Adrenal gland (tissue), 9 donors: ENCODE measurements at regions not wholly inside any gene's neighbourhood (a gene's known extent, or its start where the extent isn't known, plus 50 kb on each side); places are given as distances from the start of the nearest gene placed in this dataset.
"Not testable (repeated sequence)": the region's sequence is repeated elsewhere in the genome, so short reads cannot be mapped to it uniquely, and the experiment has no call there.

Source experiments
- DNase-seq, 7 donors: peaks; one replicate each; pipeline ENCODE4 v3.0.0-alpha.2; 2019 to 2020
- H3K27ac ChIP-seq, 5 donors: fragments of 200-600 bp; sonication (generic) in 4 of 5; 1 replicate in 3 of 5; 2 replicates in 2 of 5; pipeline versions ENCODE4 v1.5.1 to v1.8.0; 2016 to 2020; ENCODE audit warnings: mild to moderate bottlenecking in 1 of 5
- H3K27me3 ChIP-seq: fragments of 200-600 bp; 2 replicates; pipeline ENCODE4 v1.8.0; 2021
- H3K36me3 ChIP-seq, 2 donors: fragments of 200-600 bp; replicated peaks in 1 of 2; 1 replicate in 1 of 2; 2 replicates in 1 of 2; pipeline versions ENCODE4 v1.5.1 to v1.8.0; 2018 to 2022
- H3K4me1 ChIP-seq, 2 donors: fragments of 200-600 bp; replicated peaks in 1 of 2; 1 replicate in 1 of 2; 2 replicates in 1 of 2; pipeline versions ENCODE4 v1.5.1 to v1.8.0; 2018 to 2021
- H3K4me3 ChIP-seq, 4 donors: fragments of 200-600 bp; sonication (generic) in 3 of 4; one replicate each; pipeline ENCODE4 v1.5.1; 2016 to 2018
- H3K9me3 ChIP-seq, 3 donors: fragments of 200-600 bp; sonication (generic) in 1 of 3; replicated peaks in 1 of 3; 1 replicate in 2 of 3; 2 replicates in 1 of 3; pipeline versions ENCODE4 v1.5.1 to v1.8.0; 2016 to 2021
- CTCF ChIP-seq, 6 experiments: fragments of 450-650 bp in 4 of 6; fragments of 200-600 bp in 2 of 6; sonication (generic) in 1 of 6; IDR thresholded peaks; 1 replicate in 5 of 6; 2 replicates in 1 of 6; pipeline versions ENCODE4 v1.5.1 to v1.8.0; 2016 to 2021; ENCODE audit warnings: antibody characterized with exemption in 6 of 6, mild to moderate bottlenecking in 2 of 6, moderate library complexity in 1 of 6
- POLR2A ChIP-seq, 2 donors: fragments of 450-650 bp; IDR thresholded peaks; one replicate each; pipeline ENCODE4 v1.6.1; 2017; ENCODE audit warnings: antibody characterized with exemption in 2 of 2, mild to moderate bottlenecking in 2 of 2, moderate library complexity in 1 of 2
- WGBS, 4 donors: extraction: QIAGEN DNeasy Blood & Tissue Kit in 2 of 4; methylation state at CpG; one replicate each; pipeline versions ENCODE4 v1.1.5 to v1.1.7; 2013 to 2017; 5-methylcytosine and 5-hydroxymethylcytosine counted together
- intact Hi-C, 2 donors: fragments of 100-400 bp; cut with DNase I; formaldehyde crosslinking; loops; one replicate each; pipeline versions ENCODE4 v1.14.1 to v1.15.0; 2022 to 2023
- donor health status: healthy with polysubstance abuse.
- donor health status: Bipolar disorder and iron deficiency.
- donor health status: DM: yes; HTN: yes; CAD: no.
- donor health status: DM: no; HTN: no; CAD: no.
- donor health status: DM: no; HTN: no; CAD: no.

- Histone ChIP-seq H3K9me3 (no peaks in the 10 kb centered on the region), H3K36me3 (no peaks in the 10 kb centered on the region), H3K4me3 (no peak overlapping the region), H3K27me3 (no peaks in the 10 kb centered on the region), H3K27ac (no peak overlapping the region), H3K4me1 (no peaks in the 10 kb centered on the region)
- intact Hi-C loops = no loop called here
- WGBS, 4 donors = 55 to 69% (median 66%) methylated on average over 3 of the region's 3 CpGs
- no peak for DNase-seq
- TF ChIP-seq CTCF (IDR thresholded peaks at IDR 0.05) = no peak
- TF ChIP-seq POLR2A (IDR thresholded peaks at IDR 0.05) = no peak
These were observed 154.5 kb upstream of the OLFM3 start for GRCh38 chr1:102151242-102151641.

- Histone ChIP-seq H3K27ac (no peak overlapping the region), H3K9me3 (no peaks in the 10 kb centered on the region), H3K4me3 (no peak overlapping the region), H3K4me1 (no peaks in the 10 kb centered on the region), H3K36me3 (no peaks in the 10 kb centered on the region), H3K27me3 (no peaks in the 10 kb centered on the region)
- DNase-seq = no peak
- 78 to 100% (median 81%) methylated on average over 1 to 4 of the region's 4 CpGs for WGBS, 4 donors
- TF ChIP-seq CTCF (IDR thresholded peaks at IDR 0.05) = no peak
- TF ChIP-seq POLR2A (IDR thresholded peaks at IDR 0.05) = no peak
- intact Hi-C loops = no loop called here
These were observed 124.2 kb upstream of the OLFM3 start for GRCh38 chr1:102120910-102121309.

GRCh38 chr1:102118150-102118549 lies 121.4 kb upstream of the OLFM3 start:
- intact Hi-C loops = no loop called here
- no peaks in the 10 kb centered on the region for H3K27me3 ChIP-seq
- no peak overlapping the region for H3K27ac ChIP-seq
- no peaks in the 10 kb centered on the region for H3K4me1 ChIP-seq
- no peaks in the 10 kb centered on the region for H3K36me3 ChIP-seq
- TF ChIP-seq POLR2A (IDR thresholded peaks at IDR 0.05) (no peak), CTCF (IDR thresholded peaks at IDR 0.05) (no peak)
- H3K4me3 ChIP-seq = no peak overlapping the region
- H3K9me3 ChIP-seq = no peaks in the 10 kb centered on the region
- WGBS, 4 donors = 42 to 75% (median 58%) methylated on average over 3 of the region's 3 CpGs
- DNase-seq = no peak

DNA sequence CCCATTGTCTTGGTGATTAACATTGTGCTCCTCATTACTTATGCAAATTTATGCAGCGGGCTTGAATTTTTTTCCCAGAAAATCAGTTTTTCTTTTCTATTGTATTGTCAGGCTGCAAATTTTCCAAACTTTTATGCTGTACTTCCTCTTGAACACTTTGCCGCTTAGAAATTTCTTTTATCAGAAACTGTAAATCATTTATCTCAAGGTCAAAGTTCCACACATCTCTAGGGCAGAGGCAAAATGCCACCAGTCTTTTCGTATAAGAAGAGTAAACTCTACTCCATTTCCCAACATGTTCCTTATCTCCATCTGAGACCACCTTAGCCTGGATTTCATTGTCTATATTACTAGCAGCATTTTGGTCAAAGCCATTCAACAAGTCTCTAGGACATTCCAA lies 113.9 kb upstream of the OLFM3 start:
- WGBS, 4 donors = 43 to 55% (median 49%) methylated on average over 3 of the region's 3 CpGs
- DNase-seq = no peak
- Histone ChIP-seq H3K4me3 (no peak overlapping the region), H3K4me1 (no peaks in the 10 kb centered on the region), H3K36me3 (no peaks in the 10 kb centered on the region), H3K27me3 (no peaks in the 10 kb centered on the region), H3K27ac (no peak overlapping the region), H3K9me3 (no peaks in the 10 kb centered on the region)
- intact Hi-C loops = no loop called here
- no peak for TF ChIP-seq POLR2A (IDR thresholded peaks at IDR 0.05)
- no peak for TF ChIP-seq CTCF (IDR thresholded peaks at IDR 0.05)

GRCh38 chr1:102109493-102109892 lies 112.8 kb upstream of the OLFM3 start:
- H3K4me1 ChIP-seq, DNase-seq, H3K27ac ChIP-seq, H3K4me3 ChIP-seq, H3K36me3 ChIP-seq, H3K9me3 ChIP-seq, H3K27me3 ChIP-seq, intact Hi-C loops: not testable (repeated sequence)
- 70 to 86% (median 76%) methylated on average over 2 of the region's 2 CpGs for WGBS, 4 donors
